NB4 (cell line): ENCODE measurements at regions not wholly inside any gene's neighbourhood (a gene's known extent, or its start where the extent isn't known, plus 50 kb on each side); places are given as distances from the start of the nearest gene placed in this dataset.
"Not testable (repeated sequence)": the region's sequence is repeated elsewhere in the genome, so short reads cannot be mapped to it uniquely, and the experiment has no call there.

ENCODE experiments used
- DNase-seq: peaks from one replicate; pipeline ENCODE4 v3.0.0; 2010; ENCODE audit warnings: low read depth
- H3K4me3 ChIP-seq: one replicate; pipeline ENCODE4 v1.5.1; 2011; ENCODE audit warnings: mild to moderate bottlenecking, low read depth, low read length, moderate library complexity
- MYC ChIP-seq: IDR thresholded peaks from 2 replicates; pipeline ENCODE4 v1.6.1; 2011; ENCODE audit warnings: low read depth, low read length
- POLR2A ChIP-seq: IDR thresholded peaks from 2 replicates; pipeline ENCODE4 v1.6.1; 2011; ENCODE audit warnings: mild to moderate bottlenecking; ENCODE audit not compliant: insufficient read length; ENCODE audit errors: extremely low read depth
- TF ChIP-seq, protein P1 (sequence below): IDR thresholded peaks from 2 replicates; pipeline ENCODE4 v1.6.1; 2011; ENCODE audit warnings: low read depth, low read length
- TF ChIP-seq, protein P2 (sequence below): IDR thresholded peaks from one replicate; pipeline ENCODE4 v1.5.1; 2012; ENCODE audit warnings: low read depth, low read length

DNA sequence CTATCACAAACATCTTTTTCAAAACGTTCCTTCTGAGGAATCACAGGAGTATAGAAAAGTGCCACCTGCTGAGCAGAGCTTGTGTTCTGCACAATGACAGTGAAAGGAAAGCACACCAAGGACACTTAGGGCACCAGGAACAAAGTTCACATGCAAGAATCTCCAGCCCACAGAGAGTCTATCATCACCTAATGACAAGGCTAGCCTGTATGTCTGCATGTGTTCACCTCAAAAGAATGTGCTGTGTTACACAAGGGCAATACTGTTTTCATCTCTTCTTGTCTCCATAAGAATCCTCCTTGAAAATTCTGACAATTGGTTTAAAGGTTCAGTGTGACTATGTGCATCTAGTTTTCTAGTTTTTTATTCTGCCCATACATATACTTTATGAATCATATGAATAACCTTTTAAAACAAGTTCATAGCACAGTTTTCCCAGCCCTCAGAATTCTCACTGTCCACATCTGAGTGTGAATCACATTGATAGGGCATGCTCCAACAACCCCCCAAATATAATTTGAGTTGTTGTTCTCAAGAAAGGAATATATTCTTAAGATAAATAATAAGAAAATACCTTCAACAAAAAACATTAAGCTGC, 118.0 kb downstream of the PWWP3B start:
- no peak overlapping the region for H3K4me3 ChIP-seq
- DNase-seq, result no peak
- TF ChIP-seq, protein P1, sequence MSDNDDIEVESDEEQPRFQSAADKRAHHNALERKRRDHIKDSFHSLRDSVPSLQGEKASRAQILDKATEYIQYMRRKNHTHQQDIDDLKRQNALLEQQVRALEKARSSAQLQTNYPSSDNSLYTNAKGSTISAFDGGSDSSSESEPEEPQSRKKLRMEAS, result no peak
- TF ChIP-seq MYC (no peak), POLR2A (no peak)

DNA sequence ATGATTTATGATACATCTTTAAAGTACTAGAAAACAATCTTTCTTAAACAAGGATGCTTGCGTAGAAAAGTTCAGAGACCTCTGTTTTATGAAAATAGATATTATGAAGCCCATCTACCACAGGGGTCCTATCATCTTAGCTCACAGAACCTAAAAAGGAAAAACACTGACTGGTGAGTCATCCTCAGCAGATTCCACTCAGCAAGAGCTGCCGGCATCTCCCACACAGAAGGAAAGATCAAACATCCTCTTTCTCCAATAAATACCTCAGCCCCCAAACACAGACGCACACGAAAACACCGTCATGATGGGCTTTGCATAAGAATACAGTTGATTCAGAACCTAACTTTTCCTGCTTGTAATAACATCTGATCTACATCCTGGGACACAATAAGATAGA, 122.7 kb downstream of the PWWP3B start:
- DNase-seq, H3K4me3 ChIP-seq: not testable (repeated sequence)

DNA sequence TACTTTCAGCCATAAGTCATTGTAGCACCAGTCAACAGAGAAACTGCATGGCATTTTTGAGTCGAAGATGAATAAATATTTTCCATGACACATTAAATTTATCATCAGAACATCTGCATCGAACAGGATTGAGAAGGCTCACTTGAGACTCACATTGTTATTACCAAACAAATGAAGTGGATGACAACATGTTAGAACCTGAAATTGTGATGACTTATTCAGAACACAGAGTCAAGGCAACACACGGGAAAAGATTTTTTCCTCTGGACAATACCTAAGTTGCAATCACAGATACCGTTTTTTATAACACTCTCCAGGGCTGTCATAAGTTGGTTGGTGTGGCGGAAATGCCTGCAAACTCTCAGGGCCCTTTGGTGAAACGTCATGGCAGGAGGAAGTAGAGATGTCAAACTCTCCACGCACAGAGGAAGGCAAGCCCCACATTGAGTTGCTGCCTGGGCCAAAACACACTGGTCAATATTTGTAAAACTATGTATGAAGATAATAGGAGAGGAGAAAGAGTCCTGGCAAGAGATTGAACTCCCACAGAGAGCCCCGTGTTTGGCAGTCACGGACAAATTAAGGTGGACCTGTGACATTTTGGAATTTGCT, 123.8 kb downstream of the PWWP3B start:
- not testable (repeated sequence) for DNase-seq, H3K4me3 ChIP-seq

DNA sequence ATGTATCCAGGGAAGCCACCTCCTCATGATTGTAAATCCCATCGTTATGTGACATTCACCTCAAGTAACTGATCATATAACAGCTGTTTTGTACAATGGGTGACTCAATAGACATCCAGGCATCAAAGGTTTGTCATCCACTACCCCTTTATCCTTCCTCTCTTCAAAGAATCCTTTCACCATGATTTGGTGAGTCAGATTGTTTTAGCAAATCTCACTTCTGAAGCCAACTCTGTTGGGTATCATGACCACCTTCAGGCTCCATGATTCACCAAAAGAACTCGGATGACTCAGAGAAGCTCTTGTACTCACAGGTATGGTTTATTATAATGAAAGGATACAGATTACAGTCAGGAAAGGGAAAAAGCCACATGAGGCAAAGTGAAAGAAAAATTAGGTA, 132.1 kb downstream of the PWWP3B start:
- DNase-seq, result no peak
- no peak for TF ChIP-seq MYC
- TF ChIP-seq, protein P1, result no peak
- TF ChIP-seq POLR2A, result no peak
- TF ChIP-seq, protein P2, sequence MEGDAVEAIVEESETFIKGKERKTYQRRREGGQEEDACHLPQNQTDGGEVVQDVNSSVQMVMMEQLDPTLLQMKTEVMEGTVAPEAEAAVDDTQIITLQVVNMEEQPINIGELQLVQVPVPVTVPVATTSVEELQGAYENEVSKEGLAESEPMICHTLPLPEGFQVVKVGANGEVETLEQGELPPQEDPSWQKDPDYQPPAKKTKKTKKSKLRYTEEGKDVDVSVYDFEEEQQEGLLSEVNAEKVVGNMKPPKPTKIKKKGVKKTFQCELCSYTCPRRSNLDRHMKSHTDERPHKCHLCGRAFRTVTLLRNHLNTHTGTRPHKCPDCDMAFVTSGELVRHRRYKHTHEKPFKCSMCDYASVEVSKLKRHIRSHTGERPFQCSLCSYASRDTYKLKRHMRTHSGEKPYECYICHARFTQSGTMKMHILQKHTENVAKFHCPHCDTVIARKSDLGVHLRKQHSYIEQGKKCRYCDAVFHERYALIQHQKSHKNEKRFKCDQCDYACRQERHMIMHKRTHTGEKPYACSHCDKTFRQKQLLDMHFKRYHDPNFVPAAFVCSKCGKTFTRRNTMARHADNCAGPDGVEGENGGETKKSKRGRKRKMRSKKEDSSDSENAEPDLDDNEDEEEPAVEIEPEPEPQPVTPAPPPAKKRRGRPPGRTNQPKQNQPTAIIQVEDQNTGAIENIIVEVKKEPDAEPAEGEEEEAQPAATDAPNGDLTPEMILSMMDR, result no peak
- no peak overlapping the region for H3K4me3 ChIP-seq

DNA sequence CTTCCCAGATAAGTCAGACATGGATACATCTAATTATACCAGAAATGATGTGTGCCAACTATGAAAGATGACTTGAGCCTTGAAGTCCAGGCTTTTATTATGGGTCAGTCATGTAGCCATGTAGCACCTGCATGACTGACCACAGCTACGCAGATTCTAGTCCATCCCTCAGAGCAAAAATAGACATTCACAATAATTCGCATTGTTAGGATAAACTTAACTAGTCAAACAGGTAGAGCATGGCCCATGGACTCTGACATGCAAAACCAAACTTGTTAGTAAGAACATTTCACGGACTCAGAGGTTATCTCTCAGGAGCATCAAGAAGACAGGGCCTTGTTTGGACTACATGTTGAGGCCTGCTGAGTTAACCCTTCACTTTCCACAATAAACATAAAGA, 132.6 kb downstream of the PWWP3B start:
- H3K4me3 ChIP-seq, result no peak overlapping the region
- no peak for DNase-seq
- TF ChIP-seq, protein P2, result no peak
- TF ChIP-seq, protein P1, result no peak
- TF ChIP-seq POLR2A, result no peak
- TF ChIP-seq MYC, result no peak

DNA sequence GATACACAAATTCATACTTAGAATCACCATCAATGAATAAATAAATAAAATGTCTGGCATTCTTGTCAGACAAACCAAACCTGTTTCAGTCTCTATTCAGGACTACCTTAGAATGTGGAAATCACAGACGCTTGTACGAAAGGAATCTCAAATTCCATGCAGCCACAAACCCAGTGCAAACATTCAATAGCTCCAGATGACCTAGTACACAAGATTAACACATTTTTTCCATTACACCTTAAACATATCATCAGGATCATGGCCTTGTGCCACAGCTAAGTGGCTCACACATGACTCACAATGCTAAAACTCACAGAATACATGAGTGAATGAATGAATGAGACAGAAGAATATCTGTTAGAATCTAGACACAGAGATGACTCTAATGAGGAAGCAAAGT, 134.2 kb downstream of the PWWP3B start:
- no peak overlapping the region for H3K4me3 ChIP-seq
- TF ChIP-seq, protein P1, result no peak
- no peak for TF ChIP-seq POLR2A
- DNase-seq, result no peak

DNA sequence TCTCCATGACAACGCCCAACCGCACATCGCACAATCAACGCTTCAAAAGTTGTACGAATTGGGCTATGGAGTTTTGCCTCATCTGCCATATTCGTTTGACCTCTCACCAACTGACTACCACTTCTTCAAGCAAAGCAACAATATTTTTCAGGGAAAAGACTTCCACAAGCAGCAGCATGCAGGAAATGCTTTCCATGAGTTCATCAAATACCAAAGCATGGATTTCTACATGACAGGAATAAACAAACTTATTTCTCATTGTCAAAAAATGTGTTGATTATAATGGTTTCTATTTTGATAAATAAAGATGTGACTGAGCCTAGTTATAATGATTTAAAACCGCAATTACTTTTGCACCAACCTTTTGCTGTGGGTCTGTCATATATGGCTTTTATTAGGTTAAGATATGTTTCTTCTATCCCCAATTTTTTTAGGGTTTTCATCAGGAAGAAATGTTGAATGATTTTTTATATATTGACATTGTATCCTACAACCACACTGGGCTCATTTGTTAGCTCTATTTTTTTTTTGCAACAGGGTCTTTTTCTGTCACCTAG, 138.4 kb downstream of the PWWP3B start:
- TF ChIP-seq POLR2A, result no peak
- TF ChIP-seq, protein P2, result no peak
- DNase-seq, result no peak
- H3K4me3 ChIP-seq, result no peak overlapping the region

DNA sequence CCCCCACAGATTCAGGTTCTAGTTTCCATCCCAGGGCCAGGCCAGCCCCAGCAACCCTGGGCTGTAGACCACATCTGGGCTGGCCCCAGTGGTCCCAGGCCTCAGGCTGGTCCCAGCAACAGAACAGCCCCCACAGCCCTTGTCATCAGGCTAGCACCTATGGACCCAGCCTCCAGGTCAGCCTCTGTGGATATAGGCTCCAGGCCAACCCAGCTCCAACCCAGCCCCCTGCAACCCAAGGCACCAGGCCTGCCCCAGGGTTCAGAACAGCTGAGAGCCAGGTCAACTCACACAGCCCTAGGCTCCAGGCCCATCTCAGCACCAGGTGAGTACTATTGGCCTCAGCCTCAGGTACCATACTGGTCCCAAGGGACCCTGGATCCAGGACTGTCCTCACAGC, 155.3 kb downstream of the PWWP3B start:
- no peak for DNase-seq
- no peak overlapping the region for H3K4me3 ChIP-seq
- TF ChIP-seq, protein P2, result no peak
- TF ChIP-seq, protein P1, result no peak
- TF ChIP-seq POLR2A, result no peak
- TF ChIP-seq MYC, result no peak
